Esophagus muscularis mucosa (tissue), 3 donors: ENCODE measurements at regions not wholly inside any gene's neighbourhood (a gene's known extent, or its start where the extent isn't known, plus 50 kb on each side); places are given as distances from the start of the nearest gene placed in this dataset.

ENCODE experiments used
- CTCF ChIP-seq, 3 experiments: fragments of 200-600 bp in 2 of 3; fragments of 450-650 bp in 1 of 3; sonication (generic) in 2 of 3; IDR thresholded peaks; one replicate each; pipeline ENCODE4 v1.5.1; 2017 to 2019; ENCODE audit warnings: antibody characterized with exemption in 3 of 3, mild to moderate bottlenecking in 2 of 3, moderate library complexity in 1 of 3
- POLR2A ChIP-seq: fragments of 450-650 bp; IDR thresholded peaks from one replicate; pipeline ENCODE4 v1.6.1; 2017; ENCODE audit warnings: antibody characterized with exemption, moderate library complexity, mild to moderate bottlenecking, low read depth

DNA sequence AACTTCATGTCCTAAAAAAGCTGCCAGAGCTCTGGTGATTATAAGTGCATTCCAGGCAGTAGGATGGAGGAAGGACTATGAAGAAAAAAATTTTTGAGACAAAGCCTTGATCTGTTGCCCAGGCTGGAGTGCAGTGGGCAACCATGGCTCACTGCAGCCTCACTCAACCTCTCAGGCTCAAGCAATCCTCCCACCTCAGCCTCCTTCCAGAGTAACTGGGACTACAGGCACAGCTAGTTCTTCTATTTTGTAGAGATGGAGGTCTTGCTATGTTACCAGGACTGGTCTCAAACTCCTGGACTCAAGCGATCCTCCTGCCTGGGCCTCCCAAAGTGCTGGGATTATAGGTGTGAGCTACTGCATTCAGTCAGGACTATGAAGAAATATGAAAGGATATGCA is 161.2 kb downstream of the IRS2 start:
- TF ChIP-seq CTCF (IDR thresholded peaks at IDR 0.05) (no peak), POLR2A (no peak)
